Liver (tissue), 3 donors: ENCODE measurements at regions not wholly inside any gene's neighbourhood (a gene's known extent, or its start where the extent isn't known, plus 50 kb on each side); places are given as distances from the start of the nearest gene placed in this dataset.

Experiments
- ATF3 ChIP-seq: IDR thresholded peaks from 2 replicates; pipeline ENCODE4 v1.6.1; 2016; ENCODE audit warnings: antibody characterized with exemption
- CTCF ChIP-seq: fragments of 150-350 bp; IDR thresholded peaks from 2 replicates; pipeline ENCODE4 v1.5.1; 2017; ENCODE audit warnings: improper control_type of control experiment, low read depth, low read length; ENCODE audit not compliant: missing input control
- FOXA1 ChIP-seq: IDR thresholded peaks from 2 replicates; pipeline ENCODE4 v1.6.1; 2016; ENCODE audit warnings: antibody characterized with exemption
- GABPA ChIP-seq, 2 donors: IDR thresholded peaks in 1 of 2; conservative IDR thresholded peaks in 1 of 2; 2 replicates each; pipeline ENCODE4 v1.6.1; 2016; ENCODE audit warnings: antibody characterized with exemption in 2 of 2, mild to moderate bottlenecking in 1 of 2, moderate library complexity in 1 of 2
- HNF4A ChIP-seq, 2 donors: conservative IDR thresholded peaks; 2 replicates each; pipeline ENCODE4 v1.6.1; 2016; ENCODE audit warnings: antibody characterized with exemption in 2 of 2, mild to moderate bottlenecking in 2 of 2
- JUND ChIP-seq, 2 donors: IDR thresholded peaks; 2 replicates each; pipeline ENCODE4 v1.6.1; 2016; ENCODE audit warnings: antibody characterized with exemption in 2 of 2
- MAX ChIP-seq: IDR thresholded peaks from 2 replicates; pipeline ENCODE4 v1.6.1; 2016; ENCODE audit warnings: antibody characterized with exemption
- RAD21 ChIP-seq, 2 donors: IDR thresholded peaks; 2 replicates each; pipeline ENCODE4 v1.6.1; 2016; ENCODE audit warnings: antibody characterized with exemption in 2 of 2, mild to moderate bottlenecking in 2 of 2
- REST ChIP-seq: IDR thresholded peaks from 2 replicates; pipeline ENCODE4 v1.6.1; 2016; ENCODE audit warnings: antibody characterized with exemption, mild to moderate bottlenecking
- SP1 ChIP-seq: IDR thresholded peaks from 2 replicates; pipeline ENCODE4 v1.6.1; 2018; ENCODE audit warnings: antibody characterized with exemption, mild to moderate bottlenecking
- TAF1 ChIP-seq: conservative IDR thresholded peaks from 2 replicates; pipeline ENCODE4 v1.6.1; 2016; ENCODE audit warnings: antibody characterized with exemption, mild to moderate bottlenecking
- YY1 ChIP-seq: IDR thresholded peaks from 2 replicates; pipeline ENCODE4 v1.6.1; 2016; ENCODE audit warnings: antibody characterized with exemption, mild to moderate bottlenecking
- donor health status: healthy.
- donor health status: healthy.

- no peak for TF ChIP-seq FOXA1
- TF ChIP-seq HNF4A (conservative IDR thresholded peaks at IDR 0.05), result no peak
- TF ChIP-seq ATF3, result no peak
- TF ChIP-seq CTCF, result no peak
- TF ChIP-seq JUND (IDR thresholded peaks at IDR 0.05), result no peak
- TF ChIP-seq YY1, result no peak
- TF ChIP-seq SP1, result no peak
- TF ChIP-seq REST, result no peak
- TF ChIP-seq RAD21 (IDR thresholded peaks at IDR 0.05), result no peak
- TF ChIP-seq MAX, result no peak
- TF ChIP-seq GABPA (IDR thresholded peaks at IDR 0.05 in 1 of 2, conservative IDR thresholded peaks at IDR 0.05 in 1 of 2), result no peak
- no peak for TF ChIP-seq TAF1
These were observed 126.7 kb upstream of the CDH6 start for GRCh38 chr5:31066655-31067328.
